Peyer's patch (tissue), 4 donors: ENCODE measurements at regions not wholly inside any gene's neighbourhood (a gene's known extent, or its start where the extent isn't known, plus 50 kb on each side); places are given as distances from the start of the nearest gene placed in this dataset.

Experiments
- CTCF ChIP-seq, 6 experiments: fragments of 450-650 bp in 4 of 6; fragments of 200-600 bp in 2 of 6; sonication (generic) in 1 of 6; IDR thresholded peaks; one replicate each; pipeline ENCODE4 v1.5.1; 2017 to 2019; ENCODE audit warnings: antibody characterized with exemption in 6 of 6, mild to moderate bottlenecking in 3 of 6, moderate library complexity in 1 of 6
- POLR2A ChIP-seq, 2 donors: fragments of 450-650 bp; IDR thresholded peaks; one replicate each; pipeline ENCODE4 v1.5.1; 2017; ENCODE audit warnings: antibody characterized with exemption in 2 of 2, mild to moderate bottlenecking in 2 of 2, moderate library complexity in 2 of 2

GRCh38 chr1:25123551-25123950, 108.8 kb downstream of the SYF2 start:
- TF ChIP-seq CTCF (IDR thresholded peaks at IDR 0.05) (no peak), POLR2A (IDR thresholded peaks at IDR 0.05) (no peak)
